GM21825 (cell line): ENCODE measurements at regions not wholly inside any gene's neighbourhood (a gene's known extent, or its start where the extent isn't known, plus 50 kb on each side); places are given as distances from the start of the nearest gene placed in this dataset.
"Not testable (repeated sequence)": the region's sequence is repeated elsewhere in the genome, so short reads cannot be mapped to it uniquely, and the experiment has no call there.

Experiments used
- ATAC-seq: cut with Tn5 transposase; IDR thresholded peaks from one replicate; pipeline ENCODE4 v1.9.1; 2021; ENCODE audit warnings: mild to moderate bottlenecking, moderate library complexity; ENCODE audit not compliant: unreplicated experiment

- no peak for ATAC-seq
Observed at GRCh38 chr20:58043236-58044140, 185.0 kb downstream of the ANKRD60 start.

- ATAC-seq = no peak
Observed at GRCh38 chr20:58042591-58042990, 185.9 kb downstream of the ANKRD60 start.

- no peak for ATAC-seq
Observed at GRCh38 chr20:58040447-58041290, 187.8 kb downstream of the ANKRD60 start.

- no peak for ATAC-seq
Observed at GRCh38 chr20:58039274-58040092, 189.0 kb downstream of the ANKRD60 start.

GRCh38 chr20:58038123-58038654 lies 190.3 kb downstream of the ANKRD60 start:
- no peak for ATAC-seq

GRCh38 chr20:58037631-58038030 lies 190.8 kb downstream of the ANKRD60 start:
- ATAC-seq = no peak

- ATAC-seq = no peak
Observed at GRCh38 chr20:58033026-58033536, 195.4 kb downstream of the ANKRD60 start.

GRCh38 chr20:58032599-58032998 lies 195.9 kb downstream of the ANKRD60 start:
- no peak for ATAC-seq

GRCh38 chr20:58031350-58031749 lies 197.1 kb downstream of the ANKRD60 start:
- not testable (repeated sequence) for ATAC-seq

GRCh38 chr20:58028123-58028522 lies 200.3 kb downstream of the ANKRD60 start:
- no peak for ATAC-seq

GRCh38 chr20:58026361-58026760 lies 202.1 kb downstream of the ANKRD60 start:
- no peak for ATAC-seq

GRCh38 chr20:58025233-58025632 lies 203.2 kb downstream of the ANKRD60 start:
- no peak for ATAC-seq

- no peak for ATAC-seq
Observed at GRCh38 chr20:58024241-58024721, 204.2 kb downstream of the ANKRD60 start.

- ATAC-seq = no peak
Observed at GRCh38 chr20:58023781-58024180, 204.7 kb downstream of the ANKRD60 start.

- ATAC-seq = no peak
Observed at GRCh38 chr20:58023346-58023745, 205.1 kb downstream of the ANKRD60 start.

GRCh38 chr20:58022711-58023110 lies 205.7 kb downstream of the ANKRD60 start:
- ATAC-seq = no peak

- no peak for ATAC-seq
Observed at GRCh38 chr20:58021481-58021880, 207.0 kb downstream of the ANKRD60 start.

- no peak for ATAC-seq
Observed at GRCh38 chr20:58020656-58021454, 207.6 kb downstream of the ANKRD60 start.

GRCh38 chr20:58019850-58020625 lies 208.4 kb downstream of the ANKRD60 start:
- no peak for ATAC-seq
